ENCODE measurements at regions not wholly inside any gene's neighbourhood (a gene's known extent, or its start where the extent isn't known, plus 50 kb on each side); places are given as distances from the start of the nearest gene placed in this dataset.

DNA sequence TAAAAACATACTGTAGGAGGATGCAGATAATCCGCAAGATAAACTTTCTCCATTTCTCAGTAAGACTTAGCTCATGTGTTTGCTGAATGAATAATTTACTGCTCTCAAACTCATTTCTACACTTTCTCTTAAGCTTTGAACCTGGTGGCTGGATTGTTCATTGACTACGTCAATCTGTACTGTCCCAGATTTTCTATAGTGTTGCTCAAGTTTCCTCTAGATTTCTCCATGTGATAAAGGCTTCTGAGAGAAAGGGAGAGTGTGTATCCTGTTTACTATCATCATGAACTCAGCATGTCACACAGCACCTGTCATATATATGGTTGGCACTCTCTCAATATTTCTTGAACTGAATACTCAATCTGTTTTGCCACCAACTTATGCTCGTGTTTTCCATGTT is 518.0 kb upstream of the TBX3 start:
- Mint-ChIP-seq H3K36me3 (no peaks in the 10 kb centered on the region), H3K4me3 (no peak overlapping the region), H3K27me3 (ENCODE audit: insufficient read depth, low read depth) (peaks cover 2% of the 10 kb centered on the region), H3K4me1 (peaks cover 18% of the 10 kb centered on the region), H3K9me3 (no peaks in the 10 kb centered on the region), H3K27ac (no peak overlapping the region)
- TF ChIP-seq, protein P1, sequence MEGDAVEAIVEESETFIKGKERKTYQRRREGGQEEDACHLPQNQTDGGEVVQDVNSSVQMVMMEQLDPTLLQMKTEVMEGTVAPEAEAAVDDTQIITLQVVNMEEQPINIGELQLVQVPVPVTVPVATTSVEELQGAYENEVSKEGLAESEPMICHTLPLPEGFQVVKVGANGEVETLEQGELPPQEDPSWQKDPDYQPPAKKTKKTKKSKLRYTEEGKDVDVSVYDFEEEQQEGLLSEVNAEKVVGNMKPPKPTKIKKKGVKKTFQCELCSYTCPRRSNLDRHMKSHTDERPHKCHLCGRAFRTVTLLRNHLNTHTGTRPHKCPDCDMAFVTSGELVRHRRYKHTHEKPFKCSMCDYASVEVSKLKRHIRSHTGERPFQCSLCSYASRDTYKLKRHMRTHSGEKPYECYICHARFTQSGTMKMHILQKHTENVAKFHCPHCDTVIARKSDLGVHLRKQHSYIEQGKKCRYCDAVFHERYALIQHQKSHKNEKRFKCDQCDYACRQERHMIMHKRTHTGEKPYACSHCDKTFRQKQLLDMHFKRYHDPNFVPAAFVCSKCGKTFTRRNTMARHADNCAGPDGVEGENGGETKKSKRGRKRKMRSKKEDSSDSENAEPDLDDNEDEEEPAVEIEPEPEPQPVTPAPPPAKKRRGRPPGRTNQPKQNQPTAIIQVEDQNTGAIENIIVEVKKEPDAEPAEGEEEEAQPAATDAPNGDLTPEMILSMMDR (IDR thresholded peaks at IDR 0.05): no peak
- TF ChIP-seq EZH2phosphoT487 (IDR thresholded peaks at IDR 0.05) (no peak), EZH2 (IDR thresholded peaks at IDR 0.05) (no peak)
- H4K20me1 ChIP-seq (ENCODE audit: low read depth): no peaks in the 10 kb centered on the region
- H3K27me3 ChIP-seq: no peaks in the 10 kb centered on the region
- no peaks in the 10 kb centered on the region for H3K79me2 ChIP-seq (ENCODE audit: low read depth)
- H3K4me2 ChIP-seq: no peak overlapping the region
- no peak overlapping the region for H3K9ac ChIP-seq
- H3K36me3 ChIP-seq: no peaks in the 10 kb centered on the region
- no peak overlapping the region for H3K4me3 ChIP-seq
- no peak overlapping the region for H2AFZ ChIP-seq (replicated peaks)
- DNase-seq (ENCODE audit: low spot score): no peak
- H3K27ac ChIP-seq: no peak overlapping the region
- H3K4me1 ChIP-seq: no peaks in the 10 kb centered on the region
- H3F3A ChIP-seq (ENCODE audit: low read depth): peaks cover 5% of the 10 kb centered on the region
- H3K9me3 ChIP-seq (ENCODE audit: low read depth): no peaks in the 10 kb centered on the region

DNA sequence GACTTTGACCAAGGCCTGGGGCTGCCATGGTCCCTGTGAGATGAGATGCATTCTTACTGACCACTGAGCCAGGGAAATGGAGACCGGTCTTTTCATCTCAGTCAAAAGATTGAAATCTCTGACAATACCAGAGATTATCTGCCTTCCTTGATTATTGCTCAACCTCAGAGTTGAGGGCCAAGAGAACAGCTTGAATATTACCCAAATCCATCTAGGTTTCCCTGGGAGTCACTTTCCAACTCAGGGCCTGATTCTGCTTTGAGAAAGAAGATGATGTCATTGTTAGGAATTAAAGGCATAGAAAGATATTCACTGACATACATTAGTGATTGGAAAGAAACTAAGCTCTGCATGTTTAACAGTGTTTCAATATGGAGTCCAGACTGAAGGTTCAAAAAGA is 515.9 kb upstream of the TBX3 start:
- no peak overlapping the region for H3K27ac ChIP-seq
- H4K20me1 ChIP-seq (ENCODE audit: low read depth): no peaks in the 10 kb centered on the region
- Mint-ChIP-seq H3K27me3 (ENCODE audit: insufficient read depth, low read depth) (peaks cover 2% of the 10 kb centered on the region), H3K27ac (no peak overlapping the region), H3K36me3 (no peaks in the 10 kb centered on the region), H3K9me3 (no peaks in the 10 kb centered on the region), H3K4me3 (no peak overlapping the region), H3K4me1 (peaks cover 12% of the 10 kb centered on the region)
- no peaks in the 10 kb centered on the region for H3K4me1 ChIP-seq
- DNase-seq (ENCODE audit: low spot score): no peak
- H3K27me3 ChIP-seq: no peaks in the 10 kb centered on the region
- H3K9me3 ChIP-seq (ENCODE audit: low read depth): no peaks in the 10 kb centered on the region
- H3K9ac ChIP-seq: no peak overlapping the region
- H2AFZ ChIP-seq (replicated peaks): no peak overlapping the region
- H3K79me2 ChIP-seq (ENCODE audit: low read depth): no peaks in the 10 kb centered on the region
- H3F3A ChIP-seq (ENCODE audit: low read depth): no peaks in the 10 kb centered on the region
- H3K4me3 ChIP-seq: no peak overlapping the region
- H3K36me3 ChIP-seq: no peaks in the 10 kb centered on the region
- H3K4me2 ChIP-seq: no peak overlapping the region
- TF ChIP-seq, protein P1 (IDR thresholded peaks at IDR 0.05): no peak
- TF ChIP-seq EZH2 (IDR thresholded peaks at IDR 0.05) (no peak), EZH2phosphoT487 (IDR thresholded peaks at IDR 0.05) (no peak)

DNA sequence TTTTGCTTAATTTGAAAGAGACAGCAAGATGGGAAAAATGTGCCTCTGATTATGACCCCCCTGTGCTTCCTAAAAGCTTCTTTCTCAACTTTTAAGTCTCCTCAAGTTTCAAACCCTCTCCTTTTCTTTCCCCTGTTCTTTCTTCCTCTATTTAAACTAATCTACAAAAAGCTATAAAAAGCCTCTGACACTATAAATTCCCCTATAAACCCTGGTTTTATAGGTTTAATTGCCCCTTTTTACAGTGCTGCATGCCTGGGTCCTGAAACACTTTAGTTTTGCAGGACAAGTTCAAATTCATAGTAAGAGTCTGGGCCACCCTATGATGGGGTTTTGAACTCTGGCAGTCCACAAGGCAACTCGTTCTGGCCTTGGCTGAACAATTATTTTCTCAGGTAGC is 510.9 kb upstream of the TBX3 start:
- no peaks in the 10 kb centered on the region for H3K9me3 ChIP-seq (ENCODE audit: low read depth)
- H3K4me1 ChIP-seq: peaks cover 6% of the 10 kb centered on the region
- no peaks in the 10 kb centered on the region for H4K20me1 ChIP-seq (ENCODE audit: low read depth)
- H3K36me3 ChIP-seq: no peaks in the 10 kb centered on the region
- no peaks in the 10 kb centered on the region for H3K79me2 ChIP-seq (ENCODE audit: low read depth)
- TF ChIP-seq, protein P1 (IDR thresholded peaks at IDR 0.05): no peak
- TF ChIP-seq EZH2 (IDR thresholded peaks at IDR 0.05): no peak
- no peak for TF ChIP-seq EZH2phosphoT487 (IDR thresholded peaks at IDR 0.05)
- no peak overlapping the region for H3K4me2 ChIP-seq
- no peak overlapping the region for H3K4me3 ChIP-seq
- H3K9ac ChIP-seq: no peak overlapping the region
- H2AFZ ChIP-seq (replicated peaks): no peak overlapping the region
- no peaks in the 10 kb centered on the region for H3K27me3 ChIP-seq
- no peak overlapping the region for H3K27ac ChIP-seq
- Mint-ChIP-seq H3K36me3 (no peaks in the 10 kb centered on the region), H3K4me1 (peaks cover 7% of the 10 kb centered on the region), H3K4me3 (no peak overlapping the region), H3K27ac (no peak overlapping the region), H3K9me3 (no peaks in the 10 kb centered on the region), H3K27me3 (ENCODE audit: insufficient read depth, low read depth) (peaks cover 2% of the 10 kb centered on the region)
- DNase-seq (ENCODE audit: low spot score): no peak
- H3F3A ChIP-seq (ENCODE audit: low read depth): no peaks in the 10 kb centered on the region
